ENCODE measurements at regions not wholly inside any gene's neighbourhood (a gene's known extent, or its start where the extent isn't known, plus 50 kb on each side); places are given as distances from the start of the nearest gene placed in this dataset.
"Not testable (repeated sequence)": the region's sequence is repeated elsewhere in the genome, so short reads cannot be mapped to it uniquely, and the experiment has no call there.

- no peak for DNase-seq
Observed at GRCh38 chr10:8315619-8316021, 261.1 kb downstream of the GATA3 start.

GRCh38 chr10:8316284-8316683 is 261.8 kb downstream of the GATA3 start:
- DNase-seq: no peak

GRCh38 chr10:8318429-8318828 is 263.9 kb downstream of the GATA3 start:
- DNase-seq: not testable (repeated sequence)

GRCh38 chr10:8318956-8319355 is 264.5 kb downstream of the GATA3 start:
- DNase-seq: no peak

- no peak for DNase-seq
Observed at GRCh38 chr10:8319704-8320103, 265.2 kb downstream of the GATA3 start.

GRCh38 chr10:8321990-8322389 is 267.5 kb downstream of the GATA3 start:
- DNase-seq: no peak

GRCh38 chr10:8323428-8324054 is 269.1 kb downstream of the GATA3 start:
- DNase-seq: no peak

GRCh38 chr10:8325024-8325980 is 270.8 kb downstream of the GATA3 start:
- DNase-seq: no peak

GRCh38 chr10:8326396-8327139 is 272.1 kb downstream of the GATA3 start:
- DNase-seq: no peak

- no peak for DNase-seq
Observed at GRCh38 chr10:8327140-8327423, 272.6 kb downstream of the GATA3 start.

- DNase-seq: no peak
Observed at GRCh38 chr10:8331387-8331786, 276.9 kb downstream of the GATA3 start.

GRCh38 chr10:8331896-8332729 is 277.6 kb downstream of the GATA3 start:
- DNase-seq: no peak

GRCh38 chr10:8332730-8333111 is 278.2 kb downstream of the GATA3 start:
- DNase-seq: no peak

- DNase-seq: no peak
Observed at GRCh38 chr10:8334631-8335030, 280.1 kb downstream of the GATA3 start.

- no peak for DNase-seq
Observed at GRCh38 chr10:8336629-8337331, 282.3 kb downstream of the GATA3 start.

- DNase-seq: no peak
Observed at GRCh38 chr10:8337332-8337651, 282.8 kb downstream of the GATA3 start.

- DNase-seq: no peak
Observed at GRCh38 chr10:8338177-8338766, 283.8 kb downstream of the GATA3 start.

- DNase-seq: no peak
Observed at GRCh38 chr10:8344756-8345155, 290.3 kb downstream of the GATA3 start.

GRCh38 chr10:8346861-8347260 is 292.4 kb downstream of the GATA3 start:
- DNase-seq: no peak

GRCh38 chr10:8347614-8348013 is 293.1 kb downstream of the GATA3 start:
- not testable (repeated sequence) for DNase-seq

- no peak for DNase-seq
Observed at GRCh38 chr10:8349610-8350249, 295.2 kb downstream of the GATA3 start.

Measured in NCI-H510A treated with DMSO at 0.1 percent for 48 hours (cell line).